ENCODE measurements at regions not wholly inside any gene's neighbourhood (a gene's known extent, or its start where the extent isn't known, plus 50 kb on each side); places are given as distances from the start of the nearest gene placed in this dataset.

DNA sequence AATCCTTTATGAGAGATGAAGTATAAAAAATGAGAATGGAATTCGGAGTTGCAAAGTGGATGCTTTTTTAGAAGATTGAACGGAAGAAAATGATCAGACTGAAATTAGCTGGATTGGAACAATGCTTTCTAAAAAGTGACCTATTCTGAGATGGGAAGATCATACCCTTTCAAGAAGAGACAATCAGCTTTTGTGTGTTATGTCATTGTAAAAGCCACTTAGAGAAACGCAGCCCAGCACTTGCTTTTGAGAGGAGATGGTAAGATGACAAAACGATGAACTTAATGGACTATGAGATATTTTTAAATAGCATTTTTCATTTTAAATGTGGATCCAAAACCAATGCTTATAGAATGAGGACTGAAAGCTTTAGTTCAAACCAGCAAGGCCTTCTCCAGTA lies 871.4 kb upstream of the KLHL29 start:
- TF ChIP-seq POLR2A (IDR thresholded peaks at IDR 0.05; ENCODE audit: low read depth, low read length) (no peak), TAF1 (IDR thresholded peaks at IDR 0.05; ENCODE audit: low read depth, low read length) (no peak), POLR2AphosphoS5 (IDR thresholded peaks at IDR 0.05; ENCODE audit: low read depth, low read length) (no peak), POU2F2 (IDR thresholded peaks at IDR 0.05; ENCODE audit: low read depth, low read length) (no peak)
